SW480 (cell line): ENCODE measurements at regions not wholly inside any gene's neighbourhood (a gene's known extent, or its start where the extent isn't known, plus 50 kb on each side); places are given as distances from the start of the nearest gene placed in this dataset.
"Not testable (repeated sequence)": the region's sequence is repeated elsewhere in the genome, so short reads cannot be mapped to it uniquely, and the experiment has no call there.

Source experiments
- DNase-seq: peaks from one replicate; pipeline ENCODE4 v3.0.0-alpha.2; 2016; ENCODE audit warnings: low spot score

DNA sequence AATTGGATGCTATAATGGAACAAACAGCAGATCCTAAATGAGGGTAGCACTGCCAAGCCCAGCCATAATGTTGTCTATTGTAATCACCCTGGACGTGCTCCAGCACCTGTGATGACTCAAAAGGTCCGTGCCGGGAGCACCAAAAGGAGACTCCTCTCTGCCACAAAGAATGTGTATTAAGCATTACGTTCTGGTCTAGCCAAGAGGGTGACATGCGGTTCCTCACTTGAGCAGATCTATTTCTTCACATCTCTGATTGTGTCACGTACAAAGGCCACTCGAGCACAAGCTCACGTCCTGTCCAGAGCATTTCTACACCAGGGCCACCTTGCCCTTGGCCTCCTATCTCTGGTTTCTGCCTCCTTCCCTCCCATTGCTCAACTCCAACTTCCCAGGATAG is 219.9 kb upstream of the IRS2 start:
- no peak for DNase-seq

- DNase-seq: no peak
Measured at GRCh38 chr13:110005563-110005962, 219.2 kb upstream of the IRS2 start.

DNA sequence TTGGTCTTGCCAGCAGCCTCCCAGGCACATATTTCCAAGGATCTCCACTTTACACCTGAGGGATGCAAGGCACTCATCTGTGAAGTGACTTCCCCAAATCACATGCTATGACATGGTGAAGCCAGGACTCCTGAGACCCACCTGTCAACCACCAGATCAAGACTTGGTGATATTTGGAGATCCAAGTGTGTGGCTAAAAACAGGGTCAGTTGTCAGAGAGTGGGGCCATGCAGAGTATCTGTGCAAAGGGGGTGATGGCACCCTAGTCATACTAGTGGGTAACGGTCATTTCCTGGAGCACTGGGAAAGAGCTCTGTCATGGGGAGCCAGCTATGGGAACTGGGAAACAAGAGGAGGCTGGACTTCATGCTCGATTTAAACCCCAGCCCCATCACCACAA is 218.4 kb upstream of the IRS2 start:
- DNase-seq: no peak

- DNase-seq: no peak
Measured at GRCh38 chr13:110001670-110002275, 215.4 kb upstream of the IRS2 start.

- no peak for DNase-seq
Measured at GRCh38 chr13:110000534-110001345, 214.4 kb upstream of the IRS2 start.

GRCh38 chr13:109999659-110000533 is 213.5 kb upstream of the IRS2 start:
- DNase-seq: no peak

DNA sequence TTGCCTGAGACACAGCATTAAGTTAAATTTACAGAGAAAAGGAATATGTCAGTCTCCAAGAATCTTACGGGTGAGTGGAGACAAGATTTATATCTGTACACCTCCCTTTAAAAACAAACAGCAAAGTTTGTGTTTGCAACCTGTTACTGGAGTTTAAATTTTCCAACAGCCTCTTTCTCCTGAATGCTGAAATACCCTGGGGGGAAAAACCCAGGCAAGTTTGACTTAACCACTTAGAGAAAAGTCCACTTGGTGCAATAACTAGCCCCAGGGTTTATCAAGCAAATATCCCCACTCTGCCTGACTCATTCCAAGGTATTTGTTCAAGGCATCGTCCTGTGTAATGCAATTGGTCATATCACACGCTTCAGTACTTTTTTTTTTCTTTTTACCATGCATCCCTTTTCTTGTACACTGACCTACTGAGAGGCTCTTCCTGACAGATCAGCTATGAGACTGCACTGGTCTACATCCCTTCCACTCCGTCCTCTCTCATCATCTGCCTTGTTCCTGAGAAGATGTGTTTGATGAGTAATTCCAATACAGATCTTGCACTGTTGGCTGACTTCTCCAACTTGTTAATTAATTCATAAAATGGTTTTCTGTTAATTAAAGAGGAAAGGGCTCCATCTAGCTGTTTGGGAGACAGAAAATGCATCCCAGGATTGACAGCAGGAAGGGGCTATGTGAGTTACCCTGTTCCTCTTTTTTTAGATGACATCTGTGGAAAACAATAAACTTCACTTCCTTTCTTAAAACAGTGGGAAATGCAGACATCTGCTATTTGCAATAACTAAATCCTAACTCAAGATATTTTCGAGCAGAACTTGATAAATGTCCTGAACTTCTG is 212.5 kb upstream of the IRS2 start:
- no peak for DNase-seq

GRCh38 chr13:109998037-109998436 is 211.7 kb upstream of the IRS2 start:
- no peak for DNase-seq

GRCh38 chr13:109997056-109997595 is 210.7 kb upstream of the IRS2 start:
- not testable (repeated sequence) for DNase-seq

DNA sequence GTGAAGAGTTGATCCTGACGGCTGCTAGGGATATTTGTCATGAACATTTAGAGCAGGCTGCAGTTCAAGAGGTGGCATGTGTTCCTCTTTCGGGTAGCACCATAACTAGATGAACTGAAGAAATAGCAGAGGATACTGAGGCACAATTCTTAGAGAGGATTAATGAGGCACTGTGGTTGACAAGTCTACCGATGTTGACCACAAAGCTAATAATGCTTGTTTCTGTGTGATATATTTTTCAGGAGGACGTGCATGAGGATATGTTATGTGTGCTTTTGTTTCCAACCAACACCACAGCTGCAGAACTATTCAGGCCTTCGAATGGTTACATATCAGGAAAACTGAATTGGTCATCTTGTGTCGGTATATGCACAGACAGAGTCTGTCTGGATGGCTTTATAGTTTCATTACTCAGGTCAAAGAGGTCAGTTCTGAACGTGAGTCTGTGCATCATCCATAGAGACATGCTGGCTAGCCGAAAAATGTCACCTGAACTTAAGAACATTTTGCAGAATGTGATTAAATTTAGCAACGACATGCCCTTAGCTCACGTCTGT is 210.1 kb upstream of the IRS2 start:
- no peak for DNase-seq

GRCh38 chr13:109995578-109995977 is 209.2 kb upstream of the IRS2 start:
- no peak for DNase-seq

DNA sequence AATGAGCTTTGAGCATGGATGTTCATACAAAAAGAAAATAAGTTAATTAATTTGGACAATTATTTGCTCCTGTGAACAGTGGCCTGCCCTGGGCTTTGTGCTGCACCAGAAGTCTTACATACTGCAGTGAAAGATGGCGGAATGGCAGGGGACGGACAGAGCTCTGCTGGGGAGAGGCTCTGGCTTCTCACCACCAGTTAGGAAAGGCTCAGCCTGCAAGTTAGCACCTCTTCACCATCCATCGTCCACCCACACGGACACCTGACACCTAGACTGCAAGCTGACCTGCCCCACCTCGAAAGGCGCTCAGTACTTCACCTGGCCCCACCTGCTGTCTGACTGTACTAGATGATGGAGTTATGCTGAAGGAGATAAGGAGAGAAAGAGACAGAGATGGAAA is 203.9 kb upstream of the IRS2 start:
- no peak for DNase-seq

- no peak for DNase-seq
Measured at GRCh38 chr13:109989686-109990085, 203.3 kb upstream of the IRS2 start.

GRCh38 chr13:109989155-109989554 is 202.8 kb upstream of the IRS2 start:
- DNase-seq: no peak

GRCh38 chr13:109986851-109987250 is 200.5 kb upstream of the IRS2 start:
- no peak for DNase-seq

DNA sequence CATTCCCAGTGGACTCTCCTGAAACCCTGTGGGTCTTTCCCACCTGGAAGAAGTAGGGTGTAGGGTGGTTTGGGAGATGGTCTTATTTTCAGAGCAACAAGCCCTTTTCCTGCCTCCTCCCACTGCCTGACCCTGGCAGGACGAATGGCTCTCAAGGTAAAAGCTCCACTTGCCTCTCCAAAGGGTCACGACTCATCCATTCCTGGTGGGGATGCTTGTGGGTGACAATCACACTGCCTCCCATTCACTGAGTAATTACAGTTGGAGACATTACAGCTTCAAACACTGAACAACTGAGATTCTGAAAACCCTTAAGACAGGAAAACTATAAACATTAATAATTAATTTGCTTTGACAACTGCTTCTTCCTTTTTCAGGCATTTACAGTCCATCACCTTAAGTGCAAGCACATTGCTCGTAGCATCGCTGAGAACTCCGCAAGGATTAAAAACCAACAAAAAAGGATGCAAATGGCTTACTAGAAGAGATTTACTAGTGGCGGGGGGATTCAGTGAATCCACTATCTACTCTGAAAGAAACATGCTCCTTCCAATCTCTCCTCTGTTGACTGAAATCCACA is 199.6 kb upstream of the IRS2 start:
- DNase-seq: no peak

DNA sequence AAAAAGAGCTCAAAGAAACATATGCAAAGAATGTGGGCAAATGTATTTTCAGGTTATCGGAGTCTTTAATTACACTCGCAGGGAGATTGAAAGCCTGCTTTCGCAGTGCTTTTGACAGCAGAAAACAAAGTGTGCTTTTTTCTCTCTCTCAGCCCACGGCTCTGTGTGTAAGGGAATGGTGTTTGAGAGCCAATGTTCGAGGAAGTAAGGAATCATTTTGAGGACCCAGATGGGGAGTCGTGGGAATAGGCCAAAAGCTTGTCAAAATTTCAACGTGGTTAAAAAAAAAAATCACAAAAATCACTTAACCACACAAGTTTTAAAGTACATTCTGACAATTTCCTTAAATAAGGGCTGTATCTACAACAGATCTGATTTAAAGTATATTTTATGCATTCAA is 197.1 kb upstream of the IRS2 start:
- DNase-seq: no peak

GRCh38 chr13:109981000-109981399 is 194.6 kb upstream of the IRS2 start:
- DNase-seq: no peak

- DNase-seq: not testable (repeated sequence)
Measured at GRCh38 chr13:109979676-109980075, 193.3 kb upstream of the IRS2 start.

DNA sequence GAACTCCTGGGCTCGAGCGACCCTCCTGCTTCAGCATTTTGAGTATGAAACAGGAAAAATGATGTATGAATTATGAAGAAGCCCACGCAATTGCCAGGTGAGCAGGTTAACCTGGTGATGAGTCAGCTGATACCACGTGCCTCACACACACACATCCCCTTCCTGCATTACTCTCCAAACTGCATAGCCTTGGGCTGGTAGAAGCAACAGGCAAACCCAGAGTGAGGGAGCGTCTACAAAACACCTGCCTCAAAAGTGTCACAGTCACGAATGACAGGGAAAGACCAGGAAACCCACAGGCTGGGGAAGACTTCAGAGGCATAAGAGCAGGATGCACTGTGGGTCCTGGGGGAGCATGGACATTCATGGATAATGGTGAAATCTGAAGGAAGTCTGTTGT is 192.8 kb upstream of the IRS2 start:
- DNase-seq: peak; percentile 64
